Activated CD8-positive, alpha-beta memory T cell treated with anti-CD3 and anti-CD28 coated beads, Interleukin-2, amount 50 U/mL, for 48 hours (primary cell): ENCODE measurements at regions not wholly inside any gene's neighbourhood (a gene's known extent, or its start where the extent isn't known, plus 50 kb on each side); places are given as distances from the start of the nearest gene placed in this dataset.
"Not testable (repeated sequence)": the region's sequence is repeated elsewhere in the genome, so short reads cannot be mapped to it uniquely, and the experiment has no call there.

Source experiments
- DNase-seq: peaks from one replicate; pipeline ENCODE4 v3.0.0-alpha.2; 2020

GRCh38 chr17:5753421-5753820, 169.1 kb upstream of the NLRP1 start:
- DNase-seq = no peak

DNA sequence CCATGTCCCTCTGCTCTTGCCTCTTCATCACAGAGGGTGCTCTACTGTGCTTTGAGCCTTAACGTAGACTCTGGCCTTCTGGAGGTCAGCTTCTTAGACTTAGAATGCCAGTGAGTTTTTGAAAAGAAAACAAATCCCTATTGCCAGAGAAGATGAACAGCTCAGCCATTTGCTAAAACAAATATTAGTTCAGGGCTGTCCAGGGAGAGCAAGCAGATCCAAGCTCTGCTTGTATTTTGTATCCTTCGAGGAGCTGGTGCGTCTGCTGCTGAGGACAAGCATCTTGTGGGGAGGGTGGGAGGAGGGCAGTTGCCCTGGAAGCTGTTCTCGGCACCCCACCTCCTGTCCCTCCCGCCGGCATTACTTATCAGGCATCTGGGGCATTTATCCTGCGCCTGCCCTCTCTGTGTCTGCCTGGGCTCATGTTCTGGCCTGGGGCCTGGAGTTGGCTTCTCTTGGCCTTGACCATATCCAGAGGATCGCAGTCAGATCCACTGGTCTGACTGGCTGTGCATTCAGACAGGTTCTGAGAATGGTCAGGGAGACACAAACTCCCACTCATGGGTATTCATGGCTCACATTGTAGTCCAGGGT, 173.1 kb upstream of the NLRP1 start:
- DNase-seq = no peak

DNA sequence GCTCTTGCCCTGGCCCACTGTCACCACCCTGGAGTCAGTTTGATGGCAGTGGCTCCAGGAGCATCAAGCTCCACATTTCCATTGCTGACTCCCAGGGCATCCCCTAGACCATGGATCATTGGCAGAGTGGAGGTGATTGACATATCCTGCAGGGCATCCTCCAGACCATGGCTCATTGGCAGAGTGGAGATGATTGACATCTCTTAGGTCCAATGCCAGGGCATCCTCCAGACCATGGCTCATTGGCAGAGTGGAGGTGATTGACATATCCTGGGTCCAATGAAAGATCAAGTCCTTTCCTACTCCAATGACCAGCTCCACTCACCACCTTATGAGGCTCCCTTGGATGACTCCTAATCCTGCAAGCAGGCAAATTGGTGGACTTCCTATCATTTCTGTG, 174.3 kb upstream of the NLRP1 start:
- DNase-seq = no peak

- no peak for DNase-seq
These were observed 175.2 kb upstream of the NLRP1 start for GRCh38 chr17:5759501-5759925.

DNA sequence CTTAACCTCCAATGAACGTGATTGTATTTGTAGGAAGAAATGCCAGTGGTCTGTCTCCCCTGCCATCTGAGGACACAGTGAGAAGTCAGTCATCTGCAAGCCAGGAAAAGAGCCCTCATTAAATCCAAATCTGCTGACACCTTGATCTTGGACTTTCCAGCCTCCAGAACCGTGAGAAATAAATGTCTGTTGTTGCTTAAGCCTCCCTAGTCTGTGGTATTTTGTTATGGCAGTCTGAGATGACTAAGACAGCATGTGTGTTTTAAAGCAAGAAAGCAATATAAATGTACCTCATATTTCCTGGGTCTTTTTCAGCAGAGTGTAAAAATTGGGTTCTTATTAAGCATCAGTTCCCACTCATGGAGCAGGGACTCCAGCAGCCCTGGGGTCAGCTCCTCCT, 177.9 kb upstream of the NLRP1 start:
- no peak for DNase-seq

GRCh38 chr17:5763595-5764306, 179.4 kb upstream of the NLRP1 start:
- DNase-seq = no peak

GRCh38 chr17:5769593-5770354, 185.5 kb upstream of the NLRP1 start:
- DNase-seq = no peak

- no peak for DNase-seq
These were observed 186.3 kb upstream of the NLRP1 start for GRCh38 chr17:5770441-5771270.

GRCh38 chr17:5771271-5771577, 186.9 kb upstream of the NLRP1 start:
- DNase-seq = not testable (repeated sequence)

DNA sequence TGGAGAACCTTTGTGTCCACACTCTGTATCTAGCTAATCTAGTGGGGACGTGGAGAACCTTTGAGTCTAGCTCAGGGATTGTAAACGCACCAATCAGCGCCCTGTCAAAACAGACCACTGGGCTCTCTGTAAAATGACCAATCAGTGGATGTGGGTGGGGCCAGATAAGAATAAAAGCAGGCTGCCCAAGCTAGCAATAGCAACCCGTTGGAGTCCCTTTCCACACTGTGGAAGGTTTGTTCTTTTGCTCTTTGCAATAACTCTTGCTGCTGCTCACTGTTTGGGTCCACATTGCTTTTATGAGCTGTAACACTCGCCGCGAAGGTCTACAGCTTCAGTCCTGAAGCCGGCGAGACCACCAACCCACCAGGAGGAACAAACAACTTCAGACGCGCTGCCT, 187.7 kb upstream of the NLRP1 start:
- not testable (repeated sequence) for DNase-seq

DNA sequence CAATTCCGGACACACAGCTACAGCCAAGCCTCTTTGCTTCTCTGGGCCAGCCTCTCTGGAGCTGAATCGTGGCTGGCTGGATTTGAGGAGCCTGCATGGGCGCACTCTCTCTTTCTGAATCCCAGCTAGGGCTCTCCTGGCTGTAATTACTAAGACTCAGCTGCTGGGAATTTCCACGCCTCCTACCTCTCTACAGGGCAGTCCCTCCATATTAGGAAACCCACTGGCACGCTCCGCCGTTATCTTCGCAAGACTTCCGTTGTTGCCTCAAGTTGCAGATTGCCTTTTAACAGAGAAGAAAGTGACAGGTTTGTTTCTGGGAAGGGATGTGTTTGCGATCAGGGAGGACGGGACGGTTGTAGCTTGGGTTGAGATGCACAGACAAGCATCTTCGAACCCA, 188.4 kb upstream of the NLRP1 start:
- DNase-seq = no peak

DNA sequence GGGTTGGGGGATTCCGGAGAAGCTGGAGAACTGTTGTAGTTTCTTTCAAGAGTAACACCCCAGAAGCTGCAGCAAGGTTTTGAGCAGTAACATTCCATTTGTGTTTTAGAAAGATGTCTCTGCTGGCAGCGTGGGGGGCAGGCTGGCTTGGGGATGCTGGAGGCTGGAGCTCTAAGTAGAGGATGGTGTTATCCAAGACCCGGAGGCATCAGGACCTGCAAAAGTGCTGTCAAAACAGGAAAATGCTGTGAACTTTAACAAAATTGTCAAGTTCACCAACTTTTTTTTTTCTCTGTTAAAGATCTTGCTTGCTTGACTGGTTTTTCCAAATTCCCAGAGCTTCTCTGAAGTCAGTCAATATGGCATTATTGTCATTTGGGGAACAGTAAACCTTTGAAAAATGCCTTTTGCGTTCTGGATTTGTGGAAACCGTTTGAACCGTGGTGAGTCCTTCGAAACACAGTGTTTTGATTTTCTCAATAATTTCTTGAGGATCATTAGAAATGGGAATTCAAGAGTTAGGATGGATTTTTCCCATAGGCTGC, 189.6 kb upstream of the NLRP1 start:
- DNase-seq = no peak

DNA sequence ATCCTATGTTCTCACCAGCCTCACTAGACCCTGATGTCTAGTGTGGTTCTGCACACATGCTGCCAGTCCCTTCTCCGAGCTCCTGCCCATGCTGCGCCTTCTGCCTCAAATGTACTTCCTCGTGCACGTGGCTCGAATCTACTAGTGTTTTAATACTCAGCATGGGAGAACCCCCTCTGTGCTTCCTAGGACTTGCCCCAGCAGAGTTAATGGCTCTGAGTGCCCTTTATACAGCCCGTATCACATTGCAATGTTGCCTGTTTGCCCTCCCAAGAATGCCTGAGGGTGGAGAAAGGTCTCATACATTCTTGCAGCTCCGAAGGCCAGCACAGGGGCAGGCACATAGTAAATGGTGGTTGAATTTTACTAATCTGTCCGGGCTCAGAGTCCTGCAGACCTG, 190.8 kb upstream of the NLRP1 start:
- DNase-seq = no peak

DNA sequence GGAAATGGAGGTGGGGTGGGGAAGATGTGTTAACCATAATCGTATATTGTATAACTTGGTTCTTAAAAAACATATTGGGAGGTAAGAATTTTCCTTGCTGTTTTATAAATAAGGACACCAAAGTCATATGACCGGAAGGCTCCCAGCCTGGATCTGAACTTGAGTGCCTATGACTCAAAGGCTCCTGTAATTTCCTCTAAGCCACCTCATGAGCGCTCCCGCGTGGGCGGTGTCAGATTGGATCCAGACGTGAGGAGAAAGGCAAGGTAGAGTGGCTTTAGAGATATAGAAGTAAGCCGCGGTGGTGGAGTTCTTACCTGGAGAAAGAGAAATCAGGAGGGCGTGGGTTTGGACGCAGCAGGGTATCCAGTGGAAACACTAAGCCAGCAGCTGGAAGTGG, 196.2 kb upstream of the NLRP1 start:
- DNase-seq = no peak

GRCh38 chr17:5781236-5781927, 197.1 kb upstream of the NLRP1 start:
- DNase-seq = no peak

DNA sequence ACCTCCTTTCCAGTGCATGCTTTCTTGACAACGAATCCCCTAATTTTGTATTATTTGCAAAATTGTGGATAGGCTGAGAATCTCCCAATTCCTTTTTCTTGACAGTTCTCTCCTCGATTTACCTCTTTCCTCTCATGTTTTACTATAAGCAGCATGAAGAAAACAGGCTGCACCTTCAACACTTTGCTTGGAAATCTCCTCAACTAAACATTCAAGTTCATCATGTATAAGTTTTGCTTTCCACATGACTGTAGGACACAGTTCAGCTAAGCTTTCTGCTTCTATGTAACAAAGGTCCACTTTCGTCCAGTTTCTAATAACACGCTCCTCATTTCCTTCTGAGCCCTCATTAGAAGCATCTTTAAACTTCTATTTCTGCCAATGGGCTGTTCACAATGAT, 199.0 kb upstream of the NLRP1 start:
- no peak for DNase-seq

DNA sequence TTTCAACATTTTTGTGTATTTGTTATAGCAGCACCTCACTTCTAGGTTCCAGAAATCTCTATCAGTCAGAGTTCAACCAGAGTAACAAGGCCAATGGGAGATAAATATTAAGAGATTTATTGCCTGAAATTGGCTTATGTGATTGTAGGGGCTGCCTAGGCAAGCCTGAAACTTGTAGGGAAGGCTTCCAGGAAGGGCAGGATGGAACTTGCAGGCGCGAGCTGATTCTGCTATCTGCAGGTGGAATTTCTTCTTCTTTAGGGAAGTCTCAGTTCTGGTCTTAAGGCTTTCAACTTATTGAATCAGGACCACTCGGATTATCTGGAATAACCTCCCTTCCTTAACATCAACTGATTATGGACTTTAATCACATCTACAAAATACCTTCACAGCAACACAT, 199.5 kb upstream of the NLRP1 start:
- DNase-seq = no peak

- no peak for DNase-seq
These were observed 200.5 kb upstream of the NLRP1 start for GRCh38 chr17:5784791-5785190.

DNA sequence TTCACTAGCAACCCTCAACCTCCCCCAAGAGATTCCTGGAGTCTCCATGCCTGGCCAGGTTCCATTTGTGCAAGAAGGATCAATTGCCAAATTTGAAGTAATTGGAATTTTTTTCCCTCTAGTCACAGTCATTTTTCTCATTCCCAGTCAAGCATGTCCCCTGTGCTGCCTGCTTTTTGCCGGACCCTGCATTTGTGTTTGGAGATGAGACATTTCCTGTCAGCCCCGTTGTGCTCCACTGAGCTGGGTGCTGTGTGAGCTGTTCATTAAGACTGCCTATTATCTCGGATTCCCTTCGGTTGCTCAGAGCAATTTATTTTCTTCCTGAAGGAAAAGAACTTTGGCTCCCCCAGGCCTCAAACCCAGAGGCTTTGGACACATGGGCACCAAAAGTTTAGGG, 201.0 kb upstream of the NLRP1 start:
- DNase-seq = no peak

DNA sequence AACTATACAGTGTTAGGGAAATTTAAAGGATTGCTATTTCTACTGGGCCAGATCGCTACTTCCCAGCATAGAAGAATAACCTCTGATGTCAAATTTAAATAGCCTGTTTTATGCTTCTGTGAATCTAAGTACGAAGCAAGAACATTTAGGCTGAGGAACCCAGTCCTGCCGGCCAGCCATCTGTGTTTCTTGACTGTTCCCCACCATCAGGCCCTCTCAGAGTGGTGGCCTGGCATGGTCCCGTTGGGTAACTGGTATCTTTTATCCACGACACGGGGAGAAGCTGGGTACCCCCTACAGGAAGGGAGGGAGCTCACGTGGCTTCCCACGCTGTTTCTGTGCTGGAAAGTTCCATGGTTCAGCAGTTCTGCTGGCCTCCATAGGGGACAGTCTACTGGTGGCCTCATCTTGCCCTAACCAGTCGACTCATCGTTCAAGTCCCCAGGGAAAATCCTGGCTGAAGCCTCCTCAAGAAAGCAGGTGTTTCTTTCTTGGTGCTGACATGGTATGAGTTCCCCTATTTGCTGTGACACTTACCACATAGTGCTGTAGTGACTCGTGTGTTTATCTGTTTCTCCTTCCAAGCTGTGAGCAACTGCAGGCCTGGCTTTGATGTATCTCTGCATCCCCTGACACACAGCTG, 201.7 kb upstream of the NLRP1 start:
- DNase-seq = no peak

DNA sequence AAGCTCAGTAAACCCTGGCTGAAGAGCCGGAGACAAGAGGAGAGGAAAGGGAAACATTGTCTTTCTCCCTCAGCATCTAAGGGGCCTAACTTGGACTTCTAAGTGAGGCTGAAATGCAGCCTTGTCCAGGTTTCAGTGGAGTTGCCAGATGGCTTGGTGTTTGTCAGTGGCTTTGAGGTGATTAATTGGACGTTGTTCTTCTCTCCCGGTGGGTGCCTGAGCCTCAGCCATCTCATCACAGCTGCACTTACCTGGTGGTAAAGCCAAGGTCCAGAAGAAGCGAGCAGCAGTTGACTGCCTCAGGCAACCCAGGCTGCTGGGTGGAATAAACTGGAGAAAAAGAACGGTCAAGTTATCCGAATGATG, 202.2 kb upstream of the NLRP1 start:
- no peak for DNase-seq

GRCh38 chr17:5788266-5788900, 204.1 kb upstream of the NLRP1 start:
- no peak for DNase-seq
